Endodermal cell (in vitro differentiated cells): ENCODE measurements at regions not wholly inside any gene's neighbourhood (a gene's known extent, or its start where the extent isn't known, plus 50 kb on each side); places are given as distances from the start of the nearest gene placed in this dataset.
"Not testable (repeated sequence)": the region's sequence is repeated elsewhere in the genome, so short reads cannot be mapped to it uniquely, and the experiment has no call there.

Source experiments
- DNase-seq: peaks from one replicate; pipeline ENCODE4 v3.0.0-alpha.2; 2017
- H3K27ac ChIP-seq: 2 replicates; pipeline ENCODE4 v1.5.1; 2013; ENCODE audit warnings: mild to moderate bottlenecking, low read depth, low read length, moderate library complexity
- H3K27me3 ChIP-seq: 2 replicates; pipeline ENCODE4 v1.6.1; 2013; ENCODE audit warnings: mild to moderate bottlenecking, low read length, moderate library complexity; ENCODE audit not compliant: insufficient read depth, control insufficient read depth, poor library complexity, severe bottlenecking
- H3K36me3 ChIP-seq: 2 replicates; pipeline ENCODE4 v1.7.0; 2013; ENCODE audit warnings: mild to moderate bottlenecking, low read length, moderate library complexity; ENCODE audit not compliant: control insufficient read depth, insufficient read depth
- H3K4me1 ChIP-seq: one replicate; pipeline ENCODE4 v1.7.0; 2013; ENCODE audit warnings: low read length; ENCODE audit not compliant: control insufficient read depth, insufficient read depth
- H3K4me3 ChIP-seq: 2 replicates; pipeline ENCODE4 v1.5.1; 2013; ENCODE audit warnings: mild to moderate bottlenecking, low read length, moderate library complexity
- H3K9ac ChIP-seq: 2 replicates; pipeline ENCODE4 v1.6.1; 2013; ENCODE audit warnings: mild to moderate bottlenecking, low read length, moderate library complexity; ENCODE audit not compliant: poor library complexity, severe bottlenecking; ENCODE audit errors: extremely low read depth
- H3K9me3 ChIP-seq: 2 replicates; pipeline ENCODE4 v1.6.1; 2013; ENCODE audit warnings: mild to moderate bottlenecking, low read length, moderate library complexity; ENCODE audit not compliant: control insufficient read depth
- H3K27ac Mint-ChIP-seq: 2 replicates; pipeline ENCODE4 v1.8.0; 2020; ENCODE audit warnings: mixed read lengths
- H3K27me3 Mint-ChIP-seq: 2 replicates; pipeline ENCODE4 v1.8.0; 2021; ENCODE audit warnings: mild to moderate bottlenecking, mixed read lengths; ENCODE audit not compliant: insufficient read depth
- H3K36me3 Mint-ChIP-seq: 2 replicates; pipeline ENCODE4 v1.8.0; 2020; ENCODE audit warnings: low read depth, mixed read lengths
- H3K4me1 Mint-ChIP-seq: 2 replicates; pipeline ENCODE4 v1.8.0; 2020; ENCODE audit warnings: mixed read lengths
- H3K4me3 Mint-ChIP-seq: 2 replicates; pipeline ENCODE4 v1.8.0; 2020; ENCODE audit warnings: mild to moderate bottlenecking, moderate library complexity, mixed read lengths
- H3K9me3 Mint-ChIP-seq: 2 replicates; pipeline ENCODE4 v1.8.0; 2020; ENCODE audit warnings: mild to moderate bottlenecking, mixed read lengths
- CTCF ChIP-seq: fragments of 200-600 bp; sonication (generic); conservative IDR thresholded peaks from 2 replicates; pipeline ENCODE4 v1.5.0; 2021; ENCODE audit warnings: antibody characterized with exemption, mild to moderate bottlenecking
- WGBS, 2 experiments: methylation state at CpG; one replicate each; pipeline versions ENCODE4 v1.1.5 to v1.1.7; 2013; ENCODE audit warnings: missing lambda C conversion rate in 2 of 2, mixed read lengths in 1 of 2; ENCODE audit not compliant: insufficient coverage in 1 of 2, insufficient read length in 1 of 2; 5-methylcytosine and 5-hydroxymethylcytosine counted together

GRCh38 chr9:124122321-124122720 is 110.8 kb downstream of the LHX2 start:
- Mint-ChIP-seq H3K27me3 (peaks cover 3% of the 10 kb centered on the region), H3K4me3 (no peak overlapping the region), H3K4me1 (peaks cover 2% of the 10 kb centered on the region), H3K36me3 (no peaks in the 10 kb centered on the region), H3K9me3 (peaks cover 2% of the 10 kb centered on the region), H3K27ac (no peak overlapping the region)
- H3K27ac ChIP-seq = no peak overlapping the region
- no peak for DNase-seq
- 83% methylated on average over 1 of the region's 1 CpG for WGBS, 2 experiments
- no peak overlapping the region for H3K9ac ChIP-seq
- no peaks in the 10 kb centered on the region for H3K9me3 ChIP-seq
- peaks cover 5% of the 10 kb centered on the region for H3K4me1 ChIP-seq
- no peak overlapping the region for H3K4me3 ChIP-seq
- no peaks in the 10 kb centered on the region for H3K27me3 ChIP-seq
- no peak for TF ChIP-seq CTCF
- no peaks in the 10 kb centered on the region for H3K36me3 ChIP-seq

- Histone ChIP-seq H3K27ac (no peak overlapping the region), H3K9ac (no peak overlapping the region), H3K27me3 (no peaks in the 10 kb centered on the region), H3K9me3 (no peaks in the 10 kb centered on the region), H3K36me3 (no peaks in the 10 kb centered on the region), H3K4me1 (peaks cover 5% of the 10 kb centered on the region), H3K4me3 (no peak overlapping the region)
- WGBS, 2 experiments = 87% methylated on average over 3 of the region's 3 CpGs; no CpG with 5 or more reads in 1 of the 2 experiments
- Mint-ChIP-seq H3K27ac (no peak overlapping the region), H3K36me3 (no peaks in the 10 kb centered on the region), H3K4me1 (no peaks in the 10 kb centered on the region), H3K27me3 (peaks cover 3% of the 10 kb centered on the region), H3K9me3 (no peaks in the 10 kb centered on the region), H3K4me3 (no peak overlapping the region)
- DNase-seq = no peak
- peak; percentile 66 for TF ChIP-seq CTCF
Observed at GRCh38 chr9:124122813-124123462, 111.4 kb downstream of the LHX2 start.

GRCh38 chr9:124123621-124124020 is 112.1 kb downstream of the LHX2 start:
- not testable (repeated sequence) for H3K9me3 ChIP-seq, H3K9me3 Mint-ChIP-seq, H3K4me1 ChIP-seq, H3K36me3 ChIP-seq, H3K4me3 ChIP-seq, H3K27ac Mint-ChIP-seq, H3K36me3 Mint-ChIP-seq, H3K27me3 Mint-ChIP-seq, H3K27me3 ChIP-seq, H3K27ac ChIP-seq, H3K9ac ChIP-seq, H3K4me1 Mint-ChIP-seq, DNase-seq, H3K4me3 Mint-ChIP-seq
- 100% methylated on average over 1 of the region's 1 CpG; no CpG with 5 or more reads in 1 of the 2 experiments for WGBS, 2 experiments
